ENCODE measurements at regions not wholly inside any gene's neighbourhood (a gene's known extent, or its start where the extent isn't known, plus 50 kb on each side); places are given as distances from the start of the nearest gene placed in this dataset.

- TF ChIP-seq CTCF (IDR thresholded peaks at IDR 0.05) (no peak), EZH2 (IDR thresholded peaks at IDR 0.05) (no peak), EZH2phosphoT487 (IDR thresholded peaks at IDR 0.05) (no peak)
Observed at GRCh38 chr11:95419915-95420314, 188.9 kb upstream of the SESN3 start.
